Endothelial cell of umbilical vein (primary cell): ENCODE measurements at regions not wholly inside any gene's neighbourhood (a gene's known extent, or its start where the extent isn't known, plus 50 kb on each side); places are given as distances from the start of the nearest gene placed in this dataset.

Experiments used
- BruUV-seq: library from RNA; stranded (reverse); fragments of 400-500 nt; replicated peaks from 2 replicates; lab custom pipeline; 2021; lab: Mats Ljungman, UMichigan
- CTCF ChIA-PET: fragments of 300-600, 350-600 bp; sonication (Branson Sonifier 250); formaldehyde crosslinking; loops from one replicate; lab custom pipeline; 2021; ENCODE audit warnings: antibody characterized with exemption, inconsistent platforms; lab: Charles Lee
- POLR2A ChIA-PET: fragments of 300-600, 350-600 bp; sonication (Branson Sonifier 250); formaldehyde crosslinking; loops from one replicate; lab custom pipeline; 2021; ENCODE audit warnings: antibody characterized with exemption, inconsistent platforms; lab: Charles Lee
- DNase-seq: peaks from one replicate; pipeline ENCODE4 v3.0.0-alpha.2; 2011; ENCODE audit warnings: low read depth, low spot score
- FAIRE-seq: peaks from 2 replicates; lab custom pipeline; 2011; peaks lifted over from hg19 to GRCh38; lab: Jason Lieb, UNC
- H2AFZ ChIP-seq: 2 replicates; pipeline ENCODE4 v1.6.0; 2012; ENCODE audit warnings: low read depth, low read length, control low read depth, inconsistent platforms
- H3K27ac ChIP-seq: 2 replicates; pipeline ENCODE4 v1.5.1; 2011; ENCODE audit warnings: low read depth, mild to moderate bottlenecking, control low read depth, low read length, moderate library complexity; ENCODE audit not compliant: insufficient read depth
- H3K27me3 ChIP-seq, 2 experiments: 2 replicates each; pipeline versions ENCODE4 v1.6.0 to v1.6.1; 2011; ENCODE audit warnings: low read length in 2 of 2, mixed read lengths in 1 of 2; ENCODE audit not compliant: control insufficient read depth in 2 of 2, insufficient read depth in 2 of 2
- H3K36me3 ChIP-seq, 2 experiments: 2 replicates in 1 of 2; 3 replicates in 1 of 2; pipeline ENCODE4 v1.5.1; 2011; ENCODE audit warnings: low read length in 2 of 2, mild to moderate bottlenecking in 1 of 2, moderate library complexity in 1 of 2; ENCODE audit not compliant: control insufficient read depth in 2 of 2, insufficient read depth in 2 of 2; ENCODE audit errors: extremely low read depth in 1 of 2
- H3K4me1 ChIP-seq: 3 replicates; pipeline ENCODE4 v1.5.1; 2011; ENCODE audit warnings: mild to moderate bottlenecking, low read length; ENCODE audit not compliant: control insufficient read depth, insufficient read depth; ENCODE audit errors: extremely low read depth
- H3K4me2 ChIP-seq: 2 replicates; pipeline ENCODE4 v1.6.1; 2011; ENCODE audit warnings: low read length, control low read depth, mixed read lengths; ENCODE audit not compliant: insufficient read depth
- H3K4me3 ChIP-seq, 3 experiments: fragments of 200-600 bp in 1 of 3; sonication (generic), shearing (Covaris generic) in 1 of 3; replicated peaks in 1 of 3; 2 replicates each; pipeline ENCODE4 v1.5.1; 2011 to 2016; ENCODE audit warnings: control low read depth in 3 of 3, low read length in 3 of 3, mild to moderate bottlenecking in 2 of 3, inconsistent platforms in 1 of 3, low read depth in 1 of 3, moderate library complexity in 1 of 3; ENCODE audit not compliant: insufficient read depth in 1 of 3
- H3K79me2 ChIP-seq: 2 replicates; pipeline ENCODE4 v1.6.0; 2012; ENCODE audit warnings: low read length, inconsistent platforms; ENCODE audit not compliant: control insufficient read depth, insufficient read depth
- H3K9ac ChIP-seq: replicated peaks from 2 replicates; pipeline ENCODE3; 2011; ENCODE audit warnings: low read length, control low read depth; ENCODE audit not compliant: insufficient read depth; ENCODE audit errors: extremely low read depth
- H3K9me1 ChIP-seq: replicated peaks from 3 replicates; pipeline ENCODE4 v1.6.0; 2011; ENCODE audit warnings: mild to moderate bottlenecking, low read length; ENCODE audit not compliant: control insufficient read depth, insufficient read depth; ENCODE audit errors: extremely low read depth
- H3K9me3 ChIP-seq: replicated peaks from 2 replicates; pipeline ENCODE4 v1.5.1; 2012; ENCODE audit warnings: low read length, inconsistent platforms; ENCODE audit not compliant: control insufficient read depth, insufficient read depth
- H4K20me1 ChIP-seq: replicated peaks from 2 replicates; pipeline ENCODE3; 2011; ENCODE audit warnings: mild to moderate bottlenecking, low read length; ENCODE audit not compliant: control insufficient read depth, insufficient read depth; ENCODE audit errors: extremely low read depth
- EZH2 ChIP-seq: IDR thresholded peaks from 2 replicates; pipeline ENCODE4 v1.6.1; 2012; ENCODE audit warnings: borderline replicate concordance, low read depth, mild to moderate bottlenecking, moderate library complexity, low read length, inconsistent platforms; ENCODE audit not compliant: severe bottlenecking
- FOS ChIP-seq: IDR thresholded peaks from 2 replicates; pipeline ENCODE4 v1.6.1; 2011; ENCODE audit warnings: mild to moderate bottlenecking, low read length, moderate library complexity, borderline replicate concordance; ENCODE audit not compliant: insufficient read depth
- GATA2 ChIP-seq: IDR thresholded peaks from 2 replicates; pipeline ENCODE4 v1.7.0; 2011; ENCODE audit warnings: low read depth, mild to moderate bottlenecking, moderate library complexity, mixed read lengths, low read length; ENCODE audit not compliant: insufficient read length, insufficient read depth
- JUN ChIP-seq: IDR thresholded peaks from 2 replicates; pipeline ENCODE4 v1.6.1; 2011; ENCODE audit warnings: borderline replicate concordance, low read depth; ENCODE audit not compliant: insufficient read length, insufficient read depth
- MAX ChIP-seq: IDR thresholded peaks from 2 replicates; pipeline ENCODE4 v1.6.1; 2011; ENCODE audit not compliant: insufficient read depth, insufficient read length
- MYC ChIP-seq: IDR thresholded peaks from one replicate; pipeline ENCODE4 v1.6.1; 2011; ENCODE audit warnings: mild to moderate bottlenecking, low read depth, low read length
- POLR2A ChIP-seq: IDR thresholded peaks from 2 replicates; pipeline ENCODE4 v1.6.1; 2012; ENCODE audit warnings: low read depth, mild to moderate bottlenecking, control low read depth, low read length
- POLR2AphosphoS5 ChIP-seq: IDR thresholded peaks from 2 replicates; pipeline ENCODE4 v1.6.1; 2012; ENCODE audit warnings: low read depth, mild to moderate bottlenecking, control low read depth, low read length, moderate library complexity; ENCODE audit not compliant: insufficient read depth
- dilution Hi-C: fragments of 300-500 bp; cut with MboI; formaldehyde crosslinking; loops from one replicate; pipeline ENCODE4 v1.15.0; 2019; ENCODE audit warnings: low sequenced_read_pairs; ENCODE audit not compliant: extremely low pct_ligation_motif_present
- intact Hi-C: fragments of 100-400 bp; cut with micrococcal nuclease; formaldehyde crosslinking; loops from one replicate; pipeline ENCODE4 v1.10.0; 2022
- TF ChIP-seq, protein P1 (sequence below), 2 donors: IDR thresholded peaks; 1 replicate in 1 of 2; 2 replicates in 1 of 2; pipeline ENCODE4 v1.5.1; 2011; ENCODE audit warnings: low read length in 2 of 2, mild to moderate bottlenecking in 2 of 2, moderate library complexity in 2 of 2, control low read depth in 1 of 2, inconsistent platforms in 1 of 2, low read depth in 1 of 2; ENCODE audit not compliant: insufficient read depth in 1 of 2; ENCODE audit errors: extremely low read depth in 1 of 2

- no peak for DNase-seq
- intact Hi-C loops = no loop called here
- Histone ChIP-seq H3K79me2 (no peaks in the 10 kb centered on the region), H3K4me2 (no peak overlapping the region), H3K36me3 (no peaks in the 10 kb centered on the region), H3K27ac (no peak overlapping the region), H3K4me3 (no peak overlapping the region), H4K20me1 (no peaks in the 10 kb centered on the region), H3K27me3 (peaks cover 0 to 2% of the 10 kb centered on the region in 2 experiments), H3K9ac (no peak overlapping the region), H3K9me3 (no peaks in the 10 kb centered on the region), H3K9me1 (no peaks in the 10 kb centered on the region), H2AFZ (no peak overlapping the region), H3K4me1 (no peaks in the 10 kb centered on the region)
- TF ChIP-seq EZH2 = no peak
- FAIRE-seq = no peak
- BruUV-seq = no TSS peak
- dilution Hi-C loops = no loop called here
- ChIA-PET CTCF (interaction anchor here (0.8 to 1.5 kb wide), 2 partner anchors 294 to 426 kb away, joined by 3 to 5 read pairs; no protein-coding TSS in a partner anchor), POLR2A (no interaction called here)
Measured at GRCh38 chr7:10918093-10918590, 55.5 kb upstream of the PHF14 start.

DNA sequence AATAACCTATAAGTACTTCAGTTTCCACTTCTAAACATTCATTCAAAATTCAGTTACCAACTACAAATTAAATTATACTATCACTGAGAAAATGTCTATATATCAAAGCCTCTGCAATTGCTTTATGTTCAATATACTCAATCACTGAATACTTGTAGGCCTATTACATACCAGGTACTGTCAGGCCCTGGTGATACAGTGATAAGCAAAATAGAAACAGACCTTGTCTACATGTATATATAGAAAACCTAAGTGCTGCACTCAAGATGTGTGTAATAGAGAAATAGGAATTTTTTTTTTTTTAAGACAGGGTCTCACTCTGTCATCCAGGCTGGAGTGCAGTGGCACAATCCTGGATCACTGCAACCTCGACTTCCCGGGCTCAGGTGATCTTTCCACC, 53.7 kb upstream of the PHF14 start:
- dilution Hi-C loops (no loop called here), intact Hi-C loops (no loop called here)
- H3K36me3 ChIP-seq = no peaks in the 10 kb centered on the region
- ChIA-PET CTCF (interaction anchor here (1.5 kb wide), 1 partner anchor 292 kb away, joined by 5 read pairs; no protein-coding TSS in a partner anchor), POLR2A (no interaction called here)
- no peaks in the 10 kb centered on the region for H3K9me1 ChIP-seq
- H3K4me2 ChIP-seq = no peak overlapping the region
- H3K27me3 ChIP-seq = peaks cover 0 to 2% of the 10 kb centered on the region in 2 experiments
- no peak overlapping the region for H3K9ac ChIP-seq
- H2AFZ ChIP-seq = no peak overlapping the region
- no peaks in the 10 kb centered on the region for H3K9me3 ChIP-seq
- no peak overlapping the region for H3K27ac ChIP-seq
- DNase-seq (no peak), FAIRE-seq (no peak)
- no peak overlapping the region for H3K4me3 ChIP-seq
- BruUV-seq = no TSS peak
- TF ChIP-seq MAX = no peak
- TF ChIP-seq, protein P1, sequence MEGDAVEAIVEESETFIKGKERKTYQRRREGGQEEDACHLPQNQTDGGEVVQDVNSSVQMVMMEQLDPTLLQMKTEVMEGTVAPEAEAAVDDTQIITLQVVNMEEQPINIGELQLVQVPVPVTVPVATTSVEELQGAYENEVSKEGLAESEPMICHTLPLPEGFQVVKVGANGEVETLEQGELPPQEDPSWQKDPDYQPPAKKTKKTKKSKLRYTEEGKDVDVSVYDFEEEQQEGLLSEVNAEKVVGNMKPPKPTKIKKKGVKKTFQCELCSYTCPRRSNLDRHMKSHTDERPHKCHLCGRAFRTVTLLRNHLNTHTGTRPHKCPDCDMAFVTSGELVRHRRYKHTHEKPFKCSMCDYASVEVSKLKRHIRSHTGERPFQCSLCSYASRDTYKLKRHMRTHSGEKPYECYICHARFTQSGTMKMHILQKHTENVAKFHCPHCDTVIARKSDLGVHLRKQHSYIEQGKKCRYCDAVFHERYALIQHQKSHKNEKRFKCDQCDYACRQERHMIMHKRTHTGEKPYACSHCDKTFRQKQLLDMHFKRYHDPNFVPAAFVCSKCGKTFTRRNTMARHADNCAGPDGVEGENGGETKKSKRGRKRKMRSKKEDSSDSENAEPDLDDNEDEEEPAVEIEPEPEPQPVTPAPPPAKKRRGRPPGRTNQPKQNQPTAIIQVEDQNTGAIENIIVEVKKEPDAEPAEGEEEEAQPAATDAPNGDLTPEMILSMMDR (IDR thresholded peaks at IDR 0.05; ENCODE audit: extremely low read depth in 1 of 2, insufficient read depth in 1 of 2, low read depth in 1 of 2, low read length in 2 of 2) = no peak
- no peak for TF ChIP-seq POLR2AphosphoS5
- no peak for TF ChIP-seq POLR2A
- no peak for TF ChIP-seq GATA2
- TF ChIP-seq JUN = no peak
- TF ChIP-seq MYC = no peak
- no peak for TF ChIP-seq FOS
- no peak for TF ChIP-seq EZH2
- H3K79me2 ChIP-seq = no peaks in the 10 kb centered on the region
- H3K4me1 ChIP-seq = no peaks in the 10 kb centered on the region
- no peaks in the 10 kb centered on the region for H4K20me1 ChIP-seq
